Stimulated activated naive B cell treated with anti-CD40 and anti-IgM and Interleukin-4, amounts not matched to agents 10 μg/mL and 1 μg/mL and 100 μg/mL, for 72 hours (primary cell): ENCODE measurements at regions not wholly inside any gene's neighbourhood (a gene's known extent, or its start where the extent isn't known, plus 50 kb on each side); places are given as distances from the start of the nearest gene placed in this dataset.
A peak's percentile ranks its signal among the peaks of the same experiment; 100 is the strongest.
"Not testable (repeated sequence)": the region's sequence is repeated elsewhere in the genome, so short reads cannot be mapped to it uniquely, and the experiment has no call there.

ENCODE experiments used
- ATAC-seq, 2 donors: fragments of 150-1000 bp; cut with Tn5 transposase; replicated peaks; 2 replicates each; pipeline ENCODE4 v1.10.0; 2021; ENCODE audit warnings: moderate library complexity in 1 of 2
- DNase-seq: peaks from one replicate; pipeline ENCODE4 v3.0.0; 2021
- H3K27ac Mint-ChIP-seq: one replicate; pipeline ENCODE4 v1.8.0; 2022; ENCODE audit warnings: mild to moderate bottlenecking, mixed read lengths
- H3K27me3 Mint-ChIP-seq, 2 donors: one replicate each; pipeline ENCODE4 v1.8.0; 2022; ENCODE audit warnings: mixed read lengths in 2 of 2
- H3K36me3 Mint-ChIP-seq, 2 donors: one replicate each; pipeline ENCODE4 v1.8.0; 2022; ENCODE audit warnings: mixed read lengths in 2 of 2, mild to moderate bottlenecking in 1 of 2
- H3K4me1 Mint-ChIP-seq, 2 donors: one replicate each; pipeline ENCODE4 v1.8.0; 2022; ENCODE audit warnings: mixed read lengths in 2 of 2, mild to moderate bottlenecking in 1 of 2
- H3K4me3 Mint-ChIP-seq, 2 donors: one replicate each; pipeline ENCODE4 v1.8.0; 2022; ENCODE audit warnings: mild to moderate bottlenecking in 2 of 2, mixed read lengths in 2 of 2, moderate library complexity in 1 of 2
- H3K9me3 Mint-ChIP-seq, 2 donors: one replicate each; pipeline ENCODE4 v1.8.0; 2022; ENCODE audit warnings: mixed read lengths in 2 of 2, mild to moderate bottlenecking in 1 of 2

DNA sequence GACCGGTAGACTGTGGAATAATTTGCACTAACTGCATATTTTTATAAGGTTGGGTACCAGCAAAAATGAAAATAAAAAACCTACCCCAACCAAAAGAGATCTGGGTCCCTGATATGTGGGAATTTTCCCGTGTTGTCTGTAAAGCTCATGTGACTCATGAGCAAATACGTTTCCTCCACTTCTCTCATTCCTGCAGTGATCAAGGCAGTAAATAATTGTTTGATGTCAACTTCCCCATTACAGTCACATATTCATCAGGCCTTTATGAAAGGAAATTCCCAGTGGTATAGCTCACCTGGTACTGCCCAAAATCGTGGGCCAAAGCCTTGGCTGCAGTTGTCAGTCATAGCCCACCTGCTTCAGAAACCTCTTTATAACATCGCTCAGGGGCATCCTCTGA, 166.0 kb upstream of the ANK3 start:
- no peaks in the 10 kb centered on the region for H3K27me3 Mint-ChIP-seq
- no peaks in the 10 kb centered on the region for H3K36me3 Mint-ChIP-seq
- H3K27ac Mint-ChIP-seq, result no peak overlapping the region
- no peaks in the 10 kb centered on the region for H3K4me1 Mint-ChIP-seq
- H3K4me3 Mint-ChIP-seq, result no peak overlapping the region
- H3K9me3 Mint-ChIP-seq, result peaks cover 4% of the 10 kb centered on the region in 2 donors
- DNase-seq, result no peak
- ATAC-seq, result peak in 1 of 2 donors; percentile 34

DNA sequence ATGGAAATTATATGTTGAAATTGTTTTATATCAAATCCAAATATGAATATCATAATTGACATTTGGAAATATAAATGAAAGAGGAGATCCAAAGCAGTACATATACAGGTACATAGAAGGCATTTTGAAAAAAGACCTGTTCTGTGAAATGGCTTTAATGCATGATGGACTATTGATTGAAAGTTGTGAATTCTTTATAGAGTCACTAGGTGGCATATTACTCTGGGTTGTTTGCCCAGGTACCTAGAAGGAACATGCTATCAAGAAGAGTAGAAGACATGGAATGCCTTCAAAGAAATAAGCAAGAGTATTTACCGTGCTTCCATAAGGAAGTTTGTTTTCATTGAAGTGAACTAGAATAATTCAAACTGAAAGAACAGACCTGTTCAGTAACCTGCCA, 160.0 kb upstream of the ANK3 start:
- DNase-seq (no peak), ATAC-seq (peak in 1 of 2 donors; percentile 57)
- H3K36me3 Mint-ChIP-seq, result no peaks in the 10 kb centered on the region
- peaks cover 4% of the 10 kb centered on the region in 2 donors for H3K9me3 Mint-ChIP-seq
- H3K27me3 Mint-ChIP-seq, result no peaks in the 10 kb centered on the region
- no peaks in the 10 kb centered on the region for H3K4me1 Mint-ChIP-seq
- H3K27ac Mint-ChIP-seq, result no peak overlapping the region
- H3K4me3 Mint-ChIP-seq, result no peak overlapping the region

DNA sequence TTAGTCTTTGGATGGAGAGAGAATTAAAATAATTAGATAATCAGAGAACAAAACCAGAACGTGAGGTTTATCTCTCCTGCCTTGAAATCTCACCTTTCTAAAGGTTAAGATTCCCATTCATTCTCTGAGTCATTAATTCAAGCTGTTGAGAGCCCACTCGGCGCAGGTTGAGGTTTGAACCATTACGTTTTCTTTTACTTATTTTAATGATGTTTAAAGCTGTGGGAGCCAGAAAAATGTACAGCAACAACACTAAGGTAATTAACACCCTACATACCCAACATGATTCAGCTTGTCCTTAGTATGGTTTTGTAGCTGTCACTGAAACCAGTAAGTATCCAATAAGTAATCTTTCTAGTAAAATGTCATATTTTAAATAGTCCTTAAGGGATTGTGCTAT, 153.0 kb upstream of the ANK3 start:
- Mint-ChIP-seq H3K4me3 (no peak overlapping the region), H3K27ac (no peak overlapping the region), H3K9me3 (no peaks in the 10 kb centered on the region), H3K36me3 (no peaks in the 10 kb centered on the region), H3K4me1 (peaks cover 9 to 18% of the 10 kb centered on the region in 2 donors), H3K27me3 (no peaks in the 10 kb centered on the region)
- ATAC-seq, result no peak
- DNase-seq, result no peak

DNA sequence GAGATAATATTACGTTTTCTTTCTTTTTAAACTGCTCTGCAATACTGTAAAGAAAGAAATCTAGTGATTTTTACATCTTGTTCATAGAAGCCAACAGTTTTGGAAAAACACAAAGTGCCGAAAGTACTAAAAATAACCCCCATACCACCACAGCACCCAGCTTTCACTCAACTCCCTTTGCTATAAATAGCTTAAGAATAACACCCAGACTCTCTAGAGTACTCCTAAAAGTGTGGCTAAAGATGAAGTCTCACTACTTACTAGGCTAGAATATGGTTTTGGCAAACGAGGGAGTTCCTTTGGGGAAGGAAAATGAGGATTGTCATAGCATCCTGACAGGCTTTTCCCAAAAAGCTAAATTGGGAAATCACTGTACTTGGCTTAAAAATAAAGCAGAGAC, 151.8 kb upstream of the ANK3 start:
- Mint-ChIP-seq H3K4me1 (peaks cover 10 to 18% of the 10 kb centered on the region in 2 donors), H3K27ac (no peak overlapping the region), H3K4me3 (no peak overlapping the region), H3K27me3 (no peaks in the 10 kb centered on the region), H3K9me3 (no peaks in the 10 kb centered on the region), H3K36me3 (no peaks in the 10 kb centered on the region)
- ATAC-seq, result peak in 1 of 2 donors; percentile 42
- no peak for DNase-seq

DNA sequence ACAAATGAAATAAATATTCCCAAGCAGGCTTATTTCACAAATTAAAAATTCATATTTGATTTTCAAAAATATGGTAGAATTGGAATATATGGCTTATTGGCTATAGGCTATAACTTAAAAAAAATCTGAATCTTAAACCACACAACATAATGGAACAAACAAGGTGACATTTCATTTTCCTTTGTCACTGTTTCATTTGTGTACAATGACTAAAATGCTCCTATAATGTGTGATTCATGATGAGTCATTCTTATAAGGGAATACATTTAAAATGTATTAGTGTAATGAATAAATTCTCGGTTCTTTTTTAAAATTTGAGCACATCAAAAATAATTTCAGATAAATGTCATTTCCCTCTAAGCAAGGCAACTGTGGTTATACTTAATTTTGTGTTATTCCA, 148.0 kb upstream of the ANK3 start:
- no peak for DNase-seq
- H3K9me3 Mint-ChIP-seq, result no peaks in the 10 kb centered on the region

DNA sequence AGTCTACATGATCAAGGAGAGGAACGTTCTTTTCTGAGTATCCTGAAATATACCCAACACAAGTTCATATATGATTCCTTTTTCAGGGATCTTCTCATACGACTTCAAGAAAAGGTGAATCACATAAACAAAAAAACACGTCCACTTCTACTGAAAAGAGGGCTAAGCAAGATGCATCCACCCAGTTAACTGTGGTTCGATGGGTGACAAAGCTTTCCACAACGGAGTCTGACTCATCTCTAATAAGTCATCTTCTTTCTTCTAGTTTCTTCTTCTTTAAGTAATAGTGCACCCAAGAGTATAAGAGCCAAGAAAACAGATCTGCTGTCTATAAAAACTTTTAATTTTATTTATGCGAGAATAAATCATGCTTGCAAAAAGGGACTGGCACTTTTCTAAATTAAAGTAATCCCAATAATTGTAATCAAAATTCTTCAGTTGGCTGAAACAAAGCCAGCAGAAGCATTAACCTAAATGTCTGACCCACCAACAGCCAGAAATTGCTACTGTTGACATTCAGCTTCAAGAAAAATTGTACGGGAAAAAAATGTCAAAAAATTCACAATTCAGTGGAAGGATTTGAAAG, 146.9 kb upstream of the ANK3 start:
- H3K36me3 Mint-ChIP-seq, result no peaks in the 10 kb centered on the region
- ATAC-seq, result no peak
- H3K27ac Mint-ChIP-seq, result no peak overlapping the region
- H3K27me3 Mint-ChIP-seq, result no peaks in the 10 kb centered on the region
- peaks cover 12 to 21% of the 10 kb centered on the region in 2 donors for H3K4me1 Mint-ChIP-seq
- DNase-seq, result no peak
- H3K4me3 Mint-ChIP-seq, result no peak overlapping the region
- no peaks in the 10 kb centered on the region for H3K9me3 Mint-ChIP-seq

More for the DNA sequence above, 148.0 kb upstream of the ANK3 start:
- no peak for ATAC-seq
- peaks cover 12 to 23% of the 10 kb centered on the region in 2 donors for H3K4me1 Mint-ChIP-seq
- H3K27me3 Mint-ChIP-seq, result no peaks in the 10 kb centered on the region
- no peak overlapping the region for H3K27ac Mint-ChIP-seq
- H3K36me3 Mint-ChIP-seq, result no peaks in the 10 kb centered on the region
- H3K4me3 Mint-ChIP-seq, result no peak overlapping the region

DNA sequence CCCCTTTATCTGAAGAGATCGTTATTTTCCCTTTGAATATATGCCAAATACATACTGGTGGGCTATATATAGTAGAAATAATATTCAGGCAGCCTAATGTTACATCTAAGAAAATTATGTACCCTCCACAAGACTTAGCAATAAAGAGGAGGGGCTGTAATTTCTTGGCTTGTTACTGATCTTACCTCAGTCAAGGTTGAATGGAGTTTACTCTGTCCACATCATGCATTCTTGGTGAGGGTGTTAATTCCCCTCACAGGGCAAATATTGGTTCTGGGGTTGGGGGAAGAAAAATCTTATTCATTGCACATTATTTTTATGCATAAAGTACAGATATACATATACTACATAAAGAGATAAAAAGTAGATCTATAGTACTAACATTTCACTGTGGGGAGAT, 145.8 kb upstream of the ANK3 start:
- no peaks in the 10 kb centered on the region for H3K9me3 Mint-ChIP-seq
- DNase-seq (no peak), ATAC-seq (peak; percentile 35 to 36)
- H3K27ac Mint-ChIP-seq, result no peak overlapping the region
- H3K4me3 Mint-ChIP-seq, result no peak overlapping the region
- no peaks in the 10 kb centered on the region for H3K27me3 Mint-ChIP-seq
- peaks cover 7 to 13% of the 10 kb centered on the region in 2 donors for H3K4me1 Mint-ChIP-seq
- H3K36me3 Mint-ChIP-seq, result no peaks in the 10 kb centered on the region

DNA sequence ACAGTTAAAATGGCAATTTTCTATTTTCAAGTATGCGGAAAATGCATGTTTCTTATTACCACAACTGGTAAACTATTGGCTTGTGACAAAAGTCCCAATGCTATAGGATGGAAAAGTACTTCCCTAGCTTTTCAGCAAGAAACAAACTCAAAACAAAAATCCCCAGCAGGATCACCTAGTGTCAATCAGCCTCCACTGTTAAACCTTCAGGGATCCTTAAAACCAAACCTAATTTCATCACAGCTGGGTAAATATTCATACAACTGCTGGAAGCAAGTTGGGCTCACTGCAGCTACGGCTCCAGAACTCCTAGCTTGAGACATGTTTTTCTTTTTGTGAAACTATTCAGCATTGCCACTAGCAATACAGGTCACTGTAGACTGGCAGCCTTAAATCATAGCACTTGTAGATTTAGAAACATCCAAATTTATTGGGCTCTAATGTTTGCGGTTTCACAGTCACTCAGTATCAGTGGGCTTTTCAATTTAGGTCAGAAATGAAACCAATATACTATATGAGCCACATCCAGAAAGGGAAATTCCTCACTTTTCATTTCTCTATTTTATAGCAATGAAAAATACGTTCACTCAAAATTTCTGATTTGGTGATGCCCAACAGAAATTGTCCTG, 145.2 kb upstream of the ANK3 start:
- no peaks in the 10 kb centered on the region for H3K27me3 Mint-ChIP-seq
- H3K27ac Mint-ChIP-seq, result no peak overlapping the region
- peaks cover 7 to 13% of the 10 kb centered on the region in 2 donors for H3K4me1 Mint-ChIP-seq
- H3K9me3 Mint-ChIP-seq, result no peaks in the 10 kb centered on the region
- ATAC-seq, result peak; percentile 78 to 88
- DNase-seq, result no peak
- H3K4me3 Mint-ChIP-seq, result no peak overlapping the region
- H3K36me3 Mint-ChIP-seq, result no peaks in the 10 kb centered on the region

DNA sequence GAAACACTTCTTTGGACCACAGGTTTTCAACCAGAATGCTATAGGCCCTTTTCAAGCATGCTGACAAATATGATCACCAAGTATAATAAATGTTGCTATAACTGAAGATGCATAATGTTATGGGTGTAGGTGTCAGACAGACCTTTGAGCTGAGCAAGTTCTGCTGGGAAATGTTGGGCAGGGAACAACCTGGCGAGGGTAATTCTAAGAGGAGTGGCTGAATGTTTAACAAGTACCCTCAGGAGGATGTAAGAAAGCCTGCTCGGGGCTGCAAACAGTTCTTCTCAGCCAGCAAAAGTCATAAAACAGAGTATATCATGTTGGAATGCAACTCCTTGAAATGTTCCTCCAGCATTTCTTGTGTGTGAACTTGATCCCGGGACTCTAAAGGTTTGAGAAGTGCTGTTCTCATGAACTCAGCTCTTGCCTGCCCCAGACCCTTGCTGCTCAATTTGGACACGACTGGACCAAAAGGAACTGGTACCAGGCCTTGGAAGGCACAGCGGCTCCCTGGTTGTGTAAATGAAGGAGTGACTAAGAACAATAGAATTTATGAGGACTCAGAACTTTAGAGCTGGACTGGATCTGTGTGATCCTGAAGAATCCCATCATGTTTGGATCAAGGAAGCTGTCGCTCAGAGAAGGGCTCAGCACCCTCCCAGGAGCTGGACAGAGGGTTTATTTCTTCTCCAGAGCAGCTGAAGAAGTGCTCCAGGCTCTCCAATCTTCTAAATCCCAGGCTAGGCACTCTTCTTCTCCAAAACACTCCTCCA, 143.2 kb upstream of the ANK3 start:
- no peak overlapping the region for H3K4me3 Mint-ChIP-seq
- ATAC-seq, result no peak
- no peak for DNase-seq

DNA sequence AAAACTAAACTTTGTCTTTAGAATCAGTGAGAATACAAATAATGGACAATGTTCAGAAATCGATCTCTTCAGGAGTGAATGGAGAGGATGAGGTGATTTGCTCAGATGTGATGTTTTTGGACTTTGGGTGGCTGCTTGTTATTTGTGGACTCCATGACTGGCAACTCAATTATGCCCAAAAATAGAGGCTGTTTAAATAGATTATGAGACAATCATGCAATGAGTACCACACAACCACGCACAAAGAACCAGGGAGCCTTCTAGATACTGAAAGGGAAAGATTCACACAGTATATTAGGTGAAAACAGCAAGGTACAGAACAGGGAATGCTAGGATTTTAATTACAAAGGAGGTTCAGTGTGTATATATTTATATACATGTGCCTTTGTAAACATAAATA, 141.3 kb upstream of the ANK3 start:
- Mint-ChIP-seq H3K9me3 (no peaks in the 10 kb centered on the region), H3K4me1 (peaks cover 1 to 5% of the 10 kb centered on the region in 2 donors), H3K36me3 (no peaks in the 10 kb centered on the region), H3K27ac (no peak overlapping the region), H3K27me3 (no peaks in the 10 kb centered on the region), H3K4me3 (no peak overlapping the region)
- no peak for ATAC-seq
- no peak for DNase-seq

More for the DNA sequence above, 143.2 kb upstream of the ANK3 start:
- Mint-ChIP-seq H3K27ac (no peak overlapping the region), H3K9me3 (no peaks in the 10 kb centered on the region), H3K4me1 (peaks cover 3 to 5% of the 10 kb centered on the region in 2 donors), H3K36me3 (no peaks in the 10 kb centered on the region), H3K27me3 (no peaks in the 10 kb centered on the region)

DNA sequence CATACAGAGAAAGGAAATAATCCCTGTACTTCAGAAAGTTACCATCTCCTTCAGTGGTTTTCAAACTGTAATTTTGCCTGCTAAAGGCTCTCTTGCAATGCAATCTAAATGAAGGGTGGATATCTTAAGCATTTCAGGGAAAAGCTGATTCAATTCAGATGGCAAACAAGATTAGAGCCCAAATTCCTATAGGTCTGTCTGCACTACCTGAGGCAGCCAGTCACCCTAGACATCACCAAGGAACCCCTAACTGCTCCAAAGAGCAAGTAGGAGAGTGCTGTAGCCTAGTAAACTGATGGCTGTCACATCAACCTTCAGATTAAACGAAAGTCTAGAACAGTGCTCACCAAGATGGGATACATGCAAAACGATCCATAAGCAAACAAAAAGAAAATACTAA, 138.0 kb upstream of the ANK3 start:
- Mint-ChIP-seq H3K36me3 (peaks cover 0 to 4% of the 10 kb centered on the region in 2 donors), H3K27ac (no peak overlapping the region), H3K9me3 (peaks cover 7 to 10% of the 10 kb centered on the region in 2 donors), H3K4me1 (no peaks in the 10 kb centered on the region), H3K27me3 (no peaks in the 10 kb centered on the region), H3K4me3 (no peak overlapping the region)
- ATAC-seq (no peak), DNase-seq (no peak)

DNA sequence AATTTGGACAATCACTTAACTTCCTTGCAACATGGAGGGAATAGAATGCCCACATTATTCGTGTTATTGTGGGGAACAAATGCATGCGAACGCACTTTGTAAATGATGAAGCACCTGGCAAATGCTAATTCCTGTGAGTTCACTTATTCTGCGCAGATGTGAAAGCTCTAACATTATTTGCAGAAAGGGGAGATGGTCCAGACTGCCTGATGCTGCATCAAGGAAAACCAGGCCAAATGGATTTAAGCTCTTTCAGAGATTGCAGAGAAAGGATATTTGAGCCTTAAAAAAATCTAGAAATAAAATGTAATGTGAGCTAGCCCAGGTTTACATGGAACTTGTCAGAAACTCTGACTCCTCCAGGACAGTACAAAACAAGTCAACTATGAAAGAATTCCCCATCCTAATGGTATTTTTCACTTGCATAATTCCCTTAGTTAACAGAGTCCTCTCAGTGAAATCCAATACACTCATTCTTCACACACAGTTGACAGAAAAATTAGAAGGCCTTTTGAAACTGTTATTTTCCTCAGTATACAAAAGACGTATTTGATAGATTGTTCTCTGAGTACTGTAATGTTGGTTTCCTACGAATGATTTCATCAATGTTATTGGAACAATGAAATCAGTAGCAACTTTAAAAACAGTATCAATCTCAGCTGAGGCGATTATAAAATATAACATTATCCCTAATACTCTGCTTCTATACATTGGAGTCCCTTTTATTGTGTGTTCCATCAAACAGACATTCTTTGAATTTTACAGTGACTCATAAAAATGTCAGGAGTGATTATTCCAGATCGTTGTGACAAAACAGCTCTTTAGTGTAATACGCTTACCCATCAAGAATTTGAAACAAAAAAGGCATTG, 136.3 kb upstream of the ANK3 start:
- ATAC-seq (no peak), DNase-seq (no peak)
- H3K27ac Mint-ChIP-seq, result no peak overlapping the region
- H3K4me1 Mint-ChIP-seq, result no peaks in the 10 kb centered on the region
- H3K4me3 Mint-ChIP-seq, result no peak overlapping the region
- peaks cover 0 to 4% of the 10 kb centered on the region in 2 donors for H3K36me3 Mint-ChIP-seq
- H3K9me3 Mint-ChIP-seq, result peaks cover 7 to 10% of the 10 kb centered on the region in 2 donors
- no peaks in the 10 kb centered on the region for H3K27me3 Mint-ChIP-seq

DNA sequence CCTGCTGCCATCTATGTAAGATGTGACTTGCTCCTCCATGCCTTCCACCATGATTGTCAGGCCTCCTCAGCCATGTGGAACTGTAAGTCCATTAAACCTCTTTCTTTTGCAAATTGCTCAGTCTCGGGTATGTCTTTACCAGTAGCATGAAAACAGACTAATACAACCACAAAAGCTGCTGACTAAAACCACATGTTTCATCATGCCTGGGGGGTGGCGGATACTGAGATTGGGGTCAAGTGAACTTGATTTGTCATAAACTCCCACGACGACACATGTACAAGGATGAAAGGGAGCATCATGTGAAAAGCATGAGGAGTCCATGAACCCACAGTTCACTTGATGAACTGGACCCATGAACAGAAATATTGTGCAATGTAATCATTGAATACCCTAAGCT, 134.9 kb upstream of the ANK3 start:
- ATAC-seq (no peak), DNase-seq (no peak)
- Mint-ChIP-seq H3K9me3 (peaks cover 7 to 10% of the 10 kb centered on the region in 2 donors), H3K27me3 (no peaks in the 10 kb centered on the region), H3K36me3 (peaks cover 0 to 4% of the 10 kb centered on the region in 2 donors), H3K4me3 (no peak overlapping the region), H3K4me1 (no peaks in the 10 kb centered on the region), H3K27ac (no peak overlapping the region)

DNA sequence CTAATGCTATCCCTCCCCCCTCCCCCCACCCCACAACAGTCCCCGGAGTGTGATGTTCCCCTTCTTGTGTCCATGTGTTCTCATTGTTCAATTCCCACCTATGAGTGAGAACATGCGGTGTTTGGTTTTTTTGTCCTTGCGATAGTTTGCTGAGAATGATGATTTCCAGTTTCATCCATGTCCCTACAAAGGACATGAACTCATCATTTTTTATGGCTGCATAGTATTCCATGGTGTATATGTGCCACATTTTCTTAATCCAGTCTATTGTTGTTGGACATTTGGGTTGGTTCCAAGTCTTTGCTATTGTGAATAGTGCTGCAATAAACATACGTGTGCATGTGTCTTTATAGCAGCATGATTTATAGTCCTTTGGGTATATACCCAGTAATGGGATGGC, 133.7 kb upstream of the ANK3 start:
- peaks cover 7 to 10% of the 10 kb centered on the region in 2 donors for H3K9me3 Mint-ChIP-seq
- ATAC-seq, H3K4me3 Mint-ChIP-seq, H3K27me3 Mint-ChIP-seq, H3K27ac Mint-ChIP-seq, H3K36me3 Mint-ChIP-seq, H3K4me1 Mint-ChIP-seq, DNase-seq: not testable (repeated sequence)
